ENCODE measurements at regions not wholly inside any gene's neighbourhood (a gene's known extent, or its start where the extent isn't known, plus 50 kb on each side); places are given as distances from the start of the nearest gene placed in this dataset.
"Not testable (repeated sequence)": the region's sequence is repeated elsewhere in the genome, so short reads cannot be mapped to it uniquely, and the experiment has no call there.

GRCh38 chr15:24437270-24437669 is 238.3 kb upstream of the NPAP1 start:
- TF ChIP-seq RFX5 (IDR thresholded peaks at IDR 0.05; ENCODE audit: low read depth, low read length); ZNF274 (IDR thresholded peaks at IDR 0.05; ENCODE audit: insufficient read depth, insufficient read length); KAT2A (conservative IDR thresholded peaks at IDR 0.05; ENCODE audit: control insufficient read depth, low read depth, low read length); RELA (IDR thresholded peaks at IDR 0.05; ENCODE audit: borderline replicate concordance, partially characterized antibody): not testable (repeated sequence)

Measured in GM12878 (cell line).